ENCODE measurements at regions not wholly inside any gene's neighbourhood (a gene's known extent, or its start where the extent isn't known, plus 50 kb on each side); places are given as distances from the start of the nearest gene placed in this dataset.

DNA sequence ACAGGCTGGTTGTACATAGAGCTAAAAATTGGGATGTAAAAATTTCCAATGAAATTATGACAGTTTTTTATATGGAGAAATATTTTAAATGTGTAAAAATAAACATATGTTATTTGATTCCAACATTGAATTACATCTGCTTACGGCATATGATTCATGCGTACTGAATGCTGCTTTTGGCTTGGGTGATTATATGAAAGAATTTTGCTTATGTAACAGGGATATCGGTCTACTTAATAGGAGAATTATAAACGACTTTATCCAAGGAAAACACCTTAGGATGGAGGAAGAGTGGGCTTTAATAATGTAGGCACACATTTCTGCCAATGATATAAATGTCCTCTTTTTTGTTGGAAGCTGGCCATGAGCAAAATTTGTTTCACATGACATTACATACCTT lies 197.3 kb upstream of the GOT2 start:
- WGBS (ENCODE audit: missing lambda C conversion rate), result 39% methylated on average over 4 of the region's 4 CpGs
- TF ChIP-seq RARB (CRISPR knock-in tag; IDR thresholded peaks at IDR 0.05), result no peak
- TF ChIP-seq E2F6 (IDR thresholded peaks at IDR 0.05; ENCODE audit: borderline replicate concordance, low read depth), result no peak
- no peak for DNase-seq (ENCODE audit: low read depth in 1 of 2, low spot score in 1 of 2)
- ChIA-PET POLR2A (no interaction called here), CTCF (no interaction called here)
- FAIRE-seq, result no peak
- no peak for ATAC-seq
- H3K4me1 ChIP-seq, result no peaks in the 10 kb centered on the region
- H3K4me2 ChIP-seq, result no peak overlapping the region
- peaks cover 6% of the 10 kb centered on the region; the same call in 1 of the 3 replicates for H3K9me3 ChIP-seq
- H3K27ac ChIP-seq, result no peak overlapping the region
- H3K4me3 ChIP-seq, result no peak overlapping the region

DNA sequence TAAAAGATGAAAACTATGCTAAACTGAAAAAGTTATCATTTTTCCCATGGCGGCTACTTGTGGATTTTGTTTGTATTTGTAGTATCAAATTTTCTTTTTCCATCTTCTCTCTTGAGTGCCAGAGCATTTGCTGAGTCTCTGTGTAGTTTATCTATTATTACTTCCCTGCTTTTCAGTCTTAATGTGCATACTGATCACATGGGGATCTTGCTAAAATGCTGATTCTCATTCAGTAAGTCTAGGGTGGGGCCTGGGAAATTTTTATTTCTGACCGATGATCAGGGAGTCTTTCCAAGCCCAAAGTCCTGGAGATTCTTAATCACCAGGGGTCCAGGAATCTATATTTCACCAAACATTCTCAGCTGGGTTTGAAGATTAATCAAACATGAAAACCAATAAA lies 189.0 kb upstream of the GOT2 start:
- Histone ChIP-seq H3K9me3 (no peaks in the 10 kb centered on the region; the same call in 2 of the 3 replicates), H3K4me3 (no peak overlapping the region), H3K27ac (no peak overlapping the region), H3K4me1 (no peaks in the 10 kb centered on the region), H3K4me2 (no peak overlapping the region)
- no peak for ATAC-seq
- TF ChIP-seq, protein P1, sequence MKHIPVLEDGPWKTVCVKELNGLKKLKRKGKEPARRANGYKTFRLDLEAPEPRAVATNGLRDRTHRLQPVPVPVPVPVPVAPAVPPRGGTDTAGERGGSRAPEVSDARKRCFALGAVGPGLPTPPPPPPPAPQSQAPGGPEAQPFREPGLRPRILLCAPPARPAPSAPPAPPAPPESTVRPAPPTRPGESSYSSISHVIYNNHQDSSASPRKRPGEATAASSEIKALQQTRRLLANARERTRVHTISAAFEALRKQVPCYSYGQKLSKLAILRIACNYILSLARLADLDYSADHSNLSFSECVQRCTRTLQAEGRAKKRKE (CRISPR knock-in tag; IDR thresholded peaks at IDR 0.05; ENCODE audit: low read depth), result no peak
- TF ChIP-seq CHD2 (IDR thresholded peaks at IDR 0.05; ENCODE audit: low read length, partially characterized antibody), result no peak
- TF ChIP-seq EHF (CRISPR knock-in tag; IDR thresholded peaks at IDR 0.05), result no peak
- TF ChIP-seq GATA3 (IDR thresholded peaks at IDR 0.05; ENCODE audit: borderline replicate concordance), result no peak
- no peak for TF ChIP-seq NR3C1 (IDR thresholded peaks at IDR 0.05)
- WGBS (ENCODE audit: missing lambda C conversion rate), result 80% methylated on average over 2 of the region's 2 CpGs
- FAIRE-seq, result no peak
- POLR2A ChIA-PET, result no interaction called here
- CTCF ChIA-PET, result no interaction called here
- no peak for DNase-seq (ENCODE audit: low read depth in 1 of 2, low spot score in 1 of 2)

GRCh38 chr16:58913456-58913855 lies 179.3 kb upstream of the GOT2 start:
- POLR2A ChIA-PET, result no interaction called here
- WGBS (ENCODE audit: missing lambda C conversion rate), result 53% methylated on average over 4 of the region's 4 CpGs
- no peak for FAIRE-seq

More at GRCh38 chr16:58913456-58913855, 179.3 kb upstream of the GOT2 start:
- CTCF ChIA-PET, result no interaction called here
- no peak overlapping the region for H3K27ac ChIP-seq
- TF ChIP-seq RAD21 (conservative IDR thresholded peaks at IDR 0.05 in 1 of 2, IDR thresholded peaks at IDR 0.05 in 1 of 2) (no peak), CHD2 (IDR thresholded peaks at IDR 0.05; ENCODE audit: low read length, partially characterized antibody) (no peak), RFX5 (IDR thresholded peaks at IDR 0.05) (no peak), RNF2 (IDR thresholded peaks at IDR 0.05; ENCODE audit: borderline replicate concordance, low read depth) (no peak), KDM1A (IDR thresholded peaks at IDR 0.05; ENCODE audit: low read depth) (no peak), ESRRA (IDR thresholded peaks at IDR 0.05; ENCODE audit: borderline replicate concordance, low read length) (no peak), FOXS1 (CRISPR knock-in tag; IDR thresholded peaks at IDR 0.05) (no peak), SREBF2 (IDR thresholded peaks at IDR 0.05) (no peak), CBX2 (IDR thresholded peaks at IDR 0.05; ENCODE audit: borderline replicate concordance, low read depth) (no peak), FOSL2 (IDR thresholded peaks at IDR 0.05) (no peak), FOSL2 (CRISPR knock-in tag; IDR thresholded peaks at IDR 0.05) (no peak), HEYL (CRISPR knock-in tag; IDR thresholded peaks at IDR 0.05) (no peak), EHF (CRISPR knock-in tag; IDR thresholded peaks at IDR 0.05) (no peak), MYC (IDR thresholded peaks at IDR 0.05; ENCODE audit: borderline replicate concordance, low read length) (no peak)
- TF ChIP-seq, protein P2, sequence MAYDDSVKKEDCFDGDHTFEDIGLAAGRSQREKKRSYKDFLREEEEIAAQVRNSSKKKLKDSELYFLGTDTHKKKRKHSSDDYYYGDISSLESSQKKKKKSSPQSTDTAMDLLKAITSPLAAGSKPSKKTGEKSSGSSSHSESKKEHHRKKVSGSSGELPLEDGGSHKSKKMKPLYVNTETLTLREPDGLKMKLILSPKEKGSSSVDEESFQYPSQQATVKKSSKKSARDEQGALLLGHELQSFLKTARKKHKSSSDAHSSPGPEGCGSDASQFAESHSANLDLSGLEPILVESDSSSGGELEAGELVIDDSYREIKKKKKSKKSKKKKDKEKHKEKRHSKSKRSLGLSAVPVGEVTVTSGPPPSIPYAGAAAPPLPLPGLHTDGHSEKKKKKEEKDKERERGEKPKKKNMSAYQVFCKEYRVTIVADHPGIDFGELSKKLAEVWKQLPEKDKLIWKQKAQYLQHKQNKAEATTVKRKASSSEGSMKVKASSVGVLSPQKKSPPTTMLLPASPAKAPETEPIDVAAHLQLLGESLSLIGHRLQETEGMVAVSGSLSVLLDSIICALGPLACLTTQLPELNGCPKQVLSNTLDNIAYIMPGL (CRISPR knock-in tag; IDR thresholded peaks at IDR 0.05; ENCODE audit: borderline replicate concordance), result no peak
- TF ChIP-seq, protein P3, sequence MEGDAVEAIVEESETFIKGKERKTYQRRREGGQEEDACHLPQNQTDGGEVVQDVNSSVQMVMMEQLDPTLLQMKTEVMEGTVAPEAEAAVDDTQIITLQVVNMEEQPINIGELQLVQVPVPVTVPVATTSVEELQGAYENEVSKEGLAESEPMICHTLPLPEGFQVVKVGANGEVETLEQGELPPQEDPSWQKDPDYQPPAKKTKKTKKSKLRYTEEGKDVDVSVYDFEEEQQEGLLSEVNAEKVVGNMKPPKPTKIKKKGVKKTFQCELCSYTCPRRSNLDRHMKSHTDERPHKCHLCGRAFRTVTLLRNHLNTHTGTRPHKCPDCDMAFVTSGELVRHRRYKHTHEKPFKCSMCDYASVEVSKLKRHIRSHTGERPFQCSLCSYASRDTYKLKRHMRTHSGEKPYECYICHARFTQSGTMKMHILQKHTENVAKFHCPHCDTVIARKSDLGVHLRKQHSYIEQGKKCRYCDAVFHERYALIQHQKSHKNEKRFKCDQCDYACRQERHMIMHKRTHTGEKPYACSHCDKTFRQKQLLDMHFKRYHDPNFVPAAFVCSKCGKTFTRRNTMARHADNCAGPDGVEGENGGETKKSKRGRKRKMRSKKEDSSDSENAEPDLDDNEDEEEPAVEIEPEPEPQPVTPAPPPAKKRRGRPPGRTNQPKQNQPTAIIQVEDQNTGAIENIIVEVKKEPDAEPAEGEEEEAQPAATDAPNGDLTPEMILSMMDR (IDR thresholded peaks at IDR 0.05), result no peak
- TF ChIP-seq, protein P4, sequence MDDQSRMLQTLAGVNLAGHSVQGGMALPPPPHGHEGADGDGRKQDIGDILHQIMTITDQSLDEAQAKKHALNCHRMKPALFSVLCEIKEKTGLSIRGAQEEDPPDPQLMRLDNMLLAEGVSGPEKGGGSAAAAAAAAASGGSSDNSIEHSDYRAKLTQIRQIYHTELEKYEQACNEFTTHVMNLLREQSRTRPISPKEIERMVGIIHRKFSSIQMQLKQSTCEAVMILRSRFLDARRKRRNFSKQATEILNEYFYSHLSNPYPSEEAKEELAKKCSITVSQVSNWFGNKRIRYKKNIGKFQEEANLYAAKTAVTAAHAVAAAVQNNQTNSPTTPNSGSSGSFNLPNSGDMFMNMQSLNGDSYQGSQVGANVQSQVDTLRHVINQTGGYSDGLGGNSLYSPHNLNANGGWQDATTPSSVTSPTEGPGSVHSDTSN (IDR thresholded peaks at IDR 0.05), result no peak
- TF ChIP-seq, protein P5, sequence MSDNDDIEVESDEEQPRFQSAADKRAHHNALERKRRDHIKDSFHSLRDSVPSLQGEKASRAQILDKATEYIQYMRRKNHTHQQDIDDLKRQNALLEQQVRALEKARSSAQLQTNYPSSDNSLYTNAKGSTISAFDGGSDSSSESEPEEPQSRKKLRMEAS (IDR thresholded peaks at IDR 0.05), result no peak
- H3K4me3 ChIP-seq, result no peak overlapping the region
- no peak for ATAC-seq
- no peaks in the 10 kb centered on the region for H3K4me1 ChIP-seq
- H3K4me2 ChIP-seq, result no peak overlapping the region
- H3K9me3 ChIP-seq, result peaks cover 4% of the 10 kb centered on the region; the same call in 2 of the 3 replicates
- no peak for DNase-seq (ENCODE audit: low read depth in 1 of 2, low spot score in 1 of 2)
